Thyroid gland (tissue), 4 donors: ENCODE measurements at regions not wholly inside any gene's neighbourhood (a gene's known extent, or its start where the extent isn't known, plus 50 kb on each side); places are given as distances from the start of the nearest gene placed in this dataset.

ENCODE experiments used
- DNase-seq, 2 donors: peaks; one replicate each; pipeline ENCODE4 v3.0.0-alpha.2; 2019
- H3K27ac ChIP-seq, 3 donors: fragments of 200-600 bp; sonication (generic); 1 replicate in 2 of 3; 2 replicates in 1 of 3; pipeline ENCODE4 v1.5.1; 2016 to 2019; ENCODE audit warnings: mild to moderate bottlenecking in 1 of 3, moderate library complexity in 1 of 3
- H3K27me3 ChIP-seq: fragments of 200-600 bp; sonication (generic); one replicate; pipeline ENCODE4 v1.5.1; 2019
- H3K36me3 ChIP-seq, 2 donors: fragments of 200-600 bp; sonication (generic); one replicate each; pipeline ENCODE4 v1.5.1; 2016 to 2019
- H3K4me1 ChIP-seq, 2 donors: fragments of 200-600 bp; sonication (generic); one replicate each; pipeline ENCODE4 v1.5.1; 2017 to 2019
- H3K4me3 ChIP-seq, 3 donors: fragments of 200-600 bp; sonication (generic); replicated peaks in 1 of 3; 1 replicate in 2 of 3; 2 replicates in 1 of 3; pipeline ENCODE4 v1.5.1; 2016; ENCODE audit warnings: mild to moderate bottlenecking in 1 of 3
- H3K9me3 ChIP-seq: fragments of 200-600 bp; sonication (generic); one replicate; pipeline ENCODE4 v1.5.1; 2017
- CTCF ChIP-seq, 6 experiments: fragments of 200-600 bp in 3 of 6; fragments of 450-650 bp in 3 of 6; sonication (generic) in 3 of 6; IDR thresholded peaks; one replicate each; pipeline ENCODE4 v1.5.1; 2016 to 2019; ENCODE audit warnings: antibody characterized with exemption in 6 of 6, mild to moderate bottlenecking in 2 of 6, inconsistent platforms in 1 of 6, moderate library complexity in 1 of 6
- POLR2A ChIP-seq, 2 donors: fragments of 450-650 bp; IDR thresholded peaks; one replicate each; pipeline ENCODE4 v1.6.1; 2017; ENCODE audit warnings: antibody characterized with exemption in 2 of 2, mild to moderate bottlenecking in 2 of 2, moderate library complexity in 1 of 2
- WGBS, 2 donors: methylation state at CpG; one replicate each; pipeline ENCODE4 v1.1.5; 2017; 5-methylcytosine and 5-hydroxymethylcytosine counted together
- intact Hi-C: fragments of 100-400 bp; cut with DNase I; formaldehyde crosslinking; loops from one replicate; pipeline ENCODE4 v1.15.1; 2023

- no peaks in the 10 kb centered on the region for H3K36me3 ChIP-seq
Observed at GRCh38 chr5:58185397-58185796, 274.5 kb downstream of the PLK2 start.

GRCh38 chr5:58184910-58185309 lies 275.0 kb downstream of the PLK2 start:
- DNase-seq, result no peak
- H3K4me1 ChIP-seq, result peaks cover 0 to 8% of the 10 kb centered on the region in 2 donors
- no peak overlapping the region for H3K4me3 ChIP-seq
- no peaks in the 10 kb centered on the region for H3K27me3 ChIP-seq
- no peaks in the 10 kb centered on the region for H3K36me3 ChIP-seq
- TF ChIP-seq CTCF (IDR thresholded peaks at IDR 0.05) (no peak), POLR2A (IDR thresholded peaks at IDR 0.05) (no peak)
- no peak overlapping the region for H3K27ac ChIP-seq
- intact Hi-C loops, result no loop called here
- 96 to 99% methylated on average over 2 of the region's 2 CpGs for WGBS, 2 donors
- no peaks in the 10 kb centered on the region for H3K9me3 ChIP-seq

More at GRCh38 chr5:58185397-58185796, 274.5 kb downstream of the PLK2 start:
- no peak for DNase-seq
- Histone ChIP-seq H3K27ac (no peak overlapping the region), H3K4me1 (peaks cover 0 to 8% of the 10 kb centered on the region in 2 donors), H3K27me3 (no peaks in the 10 kb centered on the region), H3K4me3 (no peak overlapping the region), H3K9me3 (no peaks in the 10 kb centered on the region)
- TF ChIP-seq POLR2A (IDR thresholded peaks at IDR 0.05), result no peak
- TF ChIP-seq CTCF (IDR thresholded peaks at IDR 0.05), result no peak
- intact Hi-C loops, result no loop called here
- 88 to 93% methylated on average over 2 of the region's 2 CpGs for WGBS, 2 donors

GRCh38 chr5:58183786-58184085 lies 276.1 kb downstream of the PLK2 start:
- Histone ChIP-seq H3K4me3 (no peak overlapping the region), H3K4me1 (peaks cover 0 to 8% of the 10 kb centered on the region in 2 donors), H3K27me3 (no peaks in the 10 kb centered on the region), H3K9me3 (no peaks in the 10 kb centered on the region), H3K27ac (no peak overlapping the region), H3K36me3 (no peaks in the 10 kb centered on the region)
- WGBS, 2 donors, result 97 to 98% methylated on average over 2 of the region's 2 CpGs
- no peak for DNase-seq
- intact Hi-C loops, result no loop called here
- TF ChIP-seq POLR2A (IDR thresholded peaks at IDR 0.05) (no peak), CTCF (IDR thresholded peaks at IDR 0.05) (no peak)

- H3K4me3 ChIP-seq, result no peak overlapping the region
- intact Hi-C loops, result no loop called here
- no peak overlapping the region for H3K27ac ChIP-seq
Observed at GRCh38 chr5:58183078-58183785, 276.7 kb downstream of the PLK2 start.

More at GRCh38 chr5:58183078-58183785, 276.7 kb downstream of the PLK2 start:
- Histone ChIP-seq H3K4me1 (peaks cover 0 to 4% of the 10 kb centered on the region in 2 donors), H3K27me3 (no peaks in the 10 kb centered on the region), H3K9me3 (no peaks in the 10 kb centered on the region), H3K36me3 (no peaks in the 10 kb centered on the region)
- 90 to 96% methylated on average over 6 of the region's 6 CpGs for whole genome bisulfite sequencing, 2 donors
- DNase-seq, result no peak
- TF ChIP-seq CTCF (IDR thresholded peaks at IDR 0.05) (no peak), POLR2A (IDR thresholded peaks at IDR 0.05) (no peak)
